HG03575 (cell line): ENCODE measurements at regions not wholly inside any gene's neighbourhood (a gene's known extent, or its start where the extent isn't known, plus 50 kb on each side); places are given as distances from the start of the nearest gene placed in this dataset.
"Not testable (repeated sequence)": the region's sequence is repeated elsewhere in the genome, so short reads cannot be mapped to it uniquely, and the experiment has no call there.

Experiments
- ATAC-seq: cut with Tn5 transposase; IDR thresholded peaks from one replicate; pipeline ENCODE4 v1.9.1; 2021; ENCODE audit not compliant: unreplicated experiment, insufficient number of reproducible peaks, low FRiP score; ENCODE audit errors: extremely low read depth

- ATAC-seq, result no peak
These were observed 132.8 kb upstream of the ZPLD1 start for GRCh38 chr3:102302020-102302419.

- ATAC-seq, result no peak
These were observed 130.3 kb upstream of the ZPLD1 start for GRCh38 chr3:102304550-102304949.

- ATAC-seq, result no peak
These were observed 127.4 kb upstream of the ZPLD1 start for GRCh38 chr3:102307442-102307841.

GRCh38 chr3:102329066-102329465 lies 105.7 kb upstream of the ZPLD1 start:
- no peak for ATAC-seq

DNA sequence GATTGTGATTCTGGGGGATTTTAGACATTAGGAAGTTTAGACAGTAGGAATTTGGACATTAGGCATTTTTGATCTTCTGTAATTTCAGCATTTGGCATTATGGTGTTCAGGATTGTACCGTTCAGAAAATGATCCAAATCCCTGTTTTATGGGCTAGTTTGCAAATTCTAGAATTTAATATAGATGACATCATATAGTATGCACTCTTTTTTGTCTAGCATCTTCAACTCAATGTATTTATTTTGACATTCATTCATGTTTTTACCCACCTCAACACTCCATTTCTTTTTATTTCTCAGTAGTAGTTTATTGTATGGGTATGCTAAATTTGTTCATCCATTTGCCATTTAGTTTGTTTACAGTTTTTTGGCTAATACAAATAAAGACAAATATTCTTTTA lies 105.3 kb upstream of the ZPLD1 start:
- ATAC-seq, result no peak

DNA sequence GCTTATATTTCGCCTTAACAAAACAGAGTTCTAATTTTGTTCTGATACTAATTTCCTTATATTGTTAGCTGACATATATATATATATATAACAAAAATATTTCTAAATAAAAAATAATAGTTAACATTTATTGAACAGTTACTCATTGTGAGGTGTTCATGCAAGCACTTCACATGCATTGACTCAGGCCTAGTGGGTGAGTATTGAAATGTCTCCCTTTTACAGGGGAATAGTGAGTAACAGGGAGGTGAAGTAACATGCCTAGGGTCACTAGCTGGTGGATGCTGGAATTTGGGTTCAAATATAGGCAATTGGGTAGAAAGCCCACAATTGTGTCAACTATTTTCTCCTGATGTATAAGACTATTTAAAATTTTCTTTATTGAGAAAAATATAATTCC lies 102.6 kb upstream of the ZPLD1 start:
- ATAC-seq, result no peak

- ATAC-seq, result no peak
These were observed 101.9 kb upstream of the ZPLD1 start for GRCh38 chr3:102332934-102333333.

DNA sequence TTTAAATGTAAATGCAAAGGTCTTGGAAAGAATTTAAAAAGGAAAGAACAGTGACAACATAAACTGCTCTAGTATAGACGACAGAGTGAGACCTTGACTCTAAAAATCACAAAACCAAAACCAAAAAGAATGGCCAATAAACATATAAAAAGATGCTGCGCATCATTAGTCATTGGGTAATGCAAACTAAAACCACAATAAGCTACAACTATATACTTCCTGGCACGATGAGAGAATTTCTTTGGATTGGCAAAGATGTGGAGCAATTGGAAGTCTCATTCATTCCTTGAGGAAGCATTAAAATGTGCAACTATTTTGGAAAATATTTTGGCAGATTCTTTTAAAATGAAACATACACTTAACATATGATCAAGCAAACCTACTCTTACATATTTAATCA lies 98.7 kb upstream of the ZPLD1 start:
- ATAC-seq, result no peak

- ATAC-seq, result no peak
These were observed 95.1 kb upstream of the ZPLD1 start for GRCh38 chr3:102339671-102340070.

DNA sequence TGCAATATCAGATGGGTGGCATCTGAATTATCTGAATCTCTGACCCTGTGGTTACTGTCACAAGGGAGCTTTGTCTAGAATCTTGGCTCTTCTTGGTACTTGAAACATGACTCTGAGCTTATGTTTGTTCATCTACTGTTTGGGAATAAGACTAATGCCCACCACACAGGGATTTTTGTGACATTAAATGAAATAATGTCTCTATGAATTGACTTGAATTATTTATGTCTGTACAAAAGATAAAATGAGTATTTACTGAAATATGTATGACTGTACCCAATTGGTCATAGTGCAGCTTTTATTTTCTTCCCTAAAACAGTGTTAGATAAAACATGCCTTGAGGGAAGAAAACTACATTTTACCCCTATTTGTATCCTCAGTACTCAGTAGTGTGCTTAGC lies 87.9 kb upstream of the ZPLD1 start:
- no peak for ATAC-seq

- no peak for ATAC-seq
These were observed 85.9 kb upstream of the ZPLD1 start for GRCh38 chr3:102348904-102349303.

DNA sequence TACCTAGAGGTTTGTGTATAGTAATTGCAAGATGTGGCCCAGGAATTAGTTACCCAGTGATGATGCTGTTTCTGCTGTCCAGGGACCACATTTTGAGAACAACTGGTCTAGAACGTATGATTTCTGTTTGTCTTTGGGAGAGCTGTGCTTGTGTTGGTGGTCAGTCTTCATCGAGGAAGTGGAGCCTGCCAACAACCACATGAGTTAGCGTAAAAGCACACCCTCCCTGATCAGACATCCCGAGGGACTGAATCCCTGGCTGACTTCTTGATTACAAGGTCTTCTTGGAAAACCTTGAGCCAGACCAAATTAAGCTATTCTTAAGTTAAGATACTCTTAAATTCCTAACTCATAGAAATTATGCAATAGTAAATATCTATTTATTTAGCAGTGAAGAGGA lies 81.7 kb upstream of the ZPLD1 start:
- no peak for ATAC-seq

- ATAC-seq, result no peak
These were observed 81.0 kb upstream of the ZPLD1 start for GRCh38 chr3:102353805-102354204.

DNA sequence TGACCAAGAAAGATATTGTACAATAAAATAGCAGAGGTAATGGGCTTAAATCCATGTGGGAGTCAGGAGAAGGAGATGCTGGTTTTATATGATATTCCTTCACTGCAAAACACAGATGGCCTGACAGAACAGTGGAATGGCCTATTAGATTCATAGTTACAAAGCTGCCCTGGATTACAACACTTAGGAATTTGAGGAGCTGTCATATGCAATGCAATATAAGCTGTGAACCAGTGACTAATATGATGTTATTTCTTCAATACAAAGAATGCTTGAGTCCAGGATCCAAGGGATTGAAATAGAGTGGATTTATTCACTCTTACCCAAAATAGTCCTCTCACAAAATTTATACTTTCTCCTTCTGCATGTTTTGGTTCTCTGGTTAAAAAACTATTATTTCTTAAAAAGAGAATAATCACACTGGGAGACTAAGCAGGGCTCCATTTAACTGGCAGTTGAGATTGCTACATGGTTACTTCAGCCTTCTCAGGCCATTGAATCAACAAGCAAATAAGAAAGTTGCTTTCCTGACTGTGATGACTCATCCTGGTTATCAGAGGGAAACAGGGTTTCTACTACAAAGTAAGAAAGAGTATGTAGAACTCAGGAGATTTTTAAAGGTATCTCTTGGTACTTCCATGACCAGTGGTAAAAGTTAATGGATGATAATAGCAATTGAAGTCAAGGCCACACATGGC lies 79.8 kb upstream of the ZPLD1 start:
- no peak for ATAC-seq

DNA sequence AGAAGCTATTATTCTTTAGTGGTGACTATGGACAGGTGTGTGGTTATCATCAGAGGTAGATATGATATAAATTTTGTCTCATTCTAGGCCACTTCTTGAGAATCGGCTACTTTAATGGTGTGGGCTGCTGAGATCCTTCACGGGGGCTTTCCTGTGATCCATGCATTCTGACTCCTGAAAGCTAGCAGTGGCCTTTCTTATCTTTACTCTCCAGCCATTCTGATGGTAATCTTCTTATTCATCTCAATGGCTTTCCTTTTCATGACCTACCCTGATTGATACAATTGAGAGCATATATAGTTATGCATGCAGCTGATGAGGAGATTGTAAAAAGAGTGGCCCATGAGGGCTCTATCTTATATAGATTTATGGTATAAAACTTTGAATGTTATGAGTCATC lies 78.3 kb upstream of the ZPLD1 start:
- no peak for ATAC-seq

GRCh38 chr3:102357313-102357712 lies 77.5 kb upstream of the ZPLD1 start:
- ATAC-seq, result not testable (repeated sequence)

GRCh38 chr3:102360183-102360860 lies 74.5 kb upstream of the ZPLD1 start:
- no peak for ATAC-seq

DNA sequence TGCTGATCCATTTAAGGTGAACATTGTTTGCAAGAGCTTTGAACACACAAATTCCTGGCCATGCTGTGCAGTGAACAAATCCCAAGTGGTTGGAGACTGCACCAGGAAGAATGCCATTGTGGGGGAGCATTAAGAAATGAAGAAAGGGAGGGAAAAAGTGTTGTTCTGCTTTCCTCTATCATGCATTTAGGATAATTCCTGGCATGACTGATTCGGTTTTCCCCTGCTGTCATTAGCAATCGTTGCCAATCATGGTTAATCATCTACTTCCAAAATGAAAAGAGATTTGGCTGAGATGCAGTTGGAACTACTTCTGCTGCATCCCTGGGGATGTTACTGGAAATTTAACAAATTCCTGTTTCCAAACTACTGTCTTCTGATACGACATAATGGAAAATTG lies 73.7 kb upstream of the ZPLD1 start:
- no peak for ATAC-seq

- ATAC-seq, result not testable (repeated sequence)
These were observed 68.7 kb upstream of the ZPLD1 start for GRCh38 chr3:102366116-102366515.

- no peak for ATAC-seq
These were observed 59.8 kb upstream of the ZPLD1 start for GRCh38 chr3:102374863-102375634.
